GM18951 (cell line): ENCODE measurements at regions not wholly inside any gene's neighbourhood (a gene's known extent, or its start where the extent isn't known, plus 50 kb on each side); places are given as distances from the start of the nearest gene placed in this dataset.
"Not testable (repeated sequence)": the region's sequence is repeated elsewhere in the genome, so short reads cannot be mapped to it uniquely, and the experiment has no call there.

Experiments used
- POLR2A ChIP-seq: IDR thresholded peaks from 4 replicates; pipeline ENCODE4 v1.6.1; 2011; ENCODE audit warnings: mild to moderate bottlenecking; ENCODE audit not compliant: insufficient read length, insufficient read depth; ENCODE audit errors: extremely low read depth
- in situ Hi-C: fragments of 300-500 bp; cut with MboI; formaldehyde crosslinking; loops from one replicate; pipeline ENCODE4 v1.12.0; 2022; ENCODE audit warnings: low sequenced_read_pairs, mixed read lengths, inconsistent platforms; ENCODE audit not compliant: unreplicated experiment

- no peak for TF ChIP-seq POLR2A
- in situ Hi-C loops: no loop called here
Measured at GRCh38 chr2:146444085-146444484, 1400.7 kb upstream of the ACVR2A start.

- TF ChIP-seq POLR2A: no peak
- in situ Hi-C loops: no loop called here
Measured at GRCh38 chr2:146438246-146438645, 1406.6 kb upstream of the ACVR2A start.

- TF ChIP-seq POLR2A: no peak
- in situ Hi-C loops: no loop called here
Measured at GRCh38 chr2:146437712-146438111, 1407.1 kb upstream of the ACVR2A start.

- no peak for TF ChIP-seq POLR2A
- in situ Hi-C loops: no loop called here
Measured at GRCh38 chr2:146433116-146433875, 1411.5 kb upstream of the ACVR2A start.

- in situ Hi-C loops: no loop called here
- no peak for TF ChIP-seq POLR2A
Measured at GRCh38 chr2:146429366-146429765, 1415.5 kb upstream of the ACVR2A start.

- no peak for TF ChIP-seq POLR2A
- in situ Hi-C loops: no loop called here
Measured at GRCh38 chr2:146417942-146418341, 1426.9 kb upstream of the ACVR2A start.

- no peak for TF ChIP-seq POLR2A
- in situ Hi-C loops: no loop called here
Measured at GRCh38 chr2:146415291-146415690, 1429.5 kb upstream of the ACVR2A start.

GRCh38 chr2:146414456-146414855 lies 1430.4 kb upstream of the ACVR2A start:
- TF ChIP-seq POLR2A: no peak
- in situ Hi-C loops: no loop called here

- in situ Hi-C loops: no loop called here
- no peak for TF ChIP-seq POLR2A
Measured at GRCh38 chr2:146413086-146413610, 1431.7 kb upstream of the ACVR2A start.

GRCh38 chr2:146412625-146413024 lies 1432.2 kb upstream of the ACVR2A start:
- in situ Hi-C loops: no loop called here
- TF ChIP-seq POLR2A: no peak

GRCh38 chr2:146405402-146406309 lies 1439.2 kb upstream of the ACVR2A start:
- in situ Hi-C loops: not testable (repeated sequence)

- in situ Hi-C loops: not testable (repeated sequence)
Measured at GRCh38 chr2:146403546-146404160, 1441.2 kb upstream of the ACVR2A start.

- in situ Hi-C loops: no loop called here
- TF ChIP-seq POLR2A: no peak
Measured at GRCh38 chr2:146392631-146393030, 1452.2 kb upstream of the ACVR2A start.

- TF ChIP-seq POLR2A: no peak
- in situ Hi-C loops: no loop called here
Measured at GRCh38 chr2:146392186-146392585, 1452.6 kb upstream of the ACVR2A start.

- no peak for TF ChIP-seq POLR2A
- in situ Hi-C loops: no loop called here
Measured at GRCh38 chr2:146388757-146389156, 1456.1 kb upstream of the ACVR2A start.
